Muscle of arm (tissue), 1 donor: ENCODE measurements at regions not wholly inside any gene's neighbourhood (a gene's known extent, or its start where the extent isn't known, plus 50 kb on each side); places are given as distances from the start of the nearest gene placed in this dataset.
A peak's percentile ranks its signal among the peaks of the same experiment; 100 is the strongest.
"Not testable (repeated sequence)": the region's sequence is repeated elsewhere in the genome, so short reads cannot be mapped to it uniquely, and the experiment has no call there.

Experiments used
- DNase-seq: peaks from one replicate; pipeline ENCODE4 v3.0.0-alpha.2; 2013

GRCh38 chr7:29649876-29650275, 86.2 kb downstream of the PRR15 start:
- no peak for DNase-seq

DNA sequence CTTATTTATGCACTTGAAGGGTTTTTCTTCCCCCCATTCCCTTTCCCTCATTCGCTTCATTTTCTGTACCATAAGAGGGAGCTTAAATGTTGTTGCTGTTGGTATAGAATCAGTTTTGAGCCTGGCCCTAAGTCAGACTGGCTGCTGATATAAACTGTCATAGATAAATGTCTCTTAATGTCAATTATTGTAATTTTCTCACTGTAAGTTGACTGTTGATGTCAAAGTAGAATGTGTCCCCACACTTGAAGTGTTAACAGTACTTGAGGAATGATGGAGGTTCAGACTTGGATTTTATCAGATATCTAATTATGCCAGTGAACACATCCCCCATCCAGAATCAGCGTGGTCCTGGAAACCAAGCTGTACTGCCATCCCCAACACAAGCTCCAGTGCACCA, 87.8 kb downstream of the PRR15 start:
- DNase-seq, result no peak

DNA sequence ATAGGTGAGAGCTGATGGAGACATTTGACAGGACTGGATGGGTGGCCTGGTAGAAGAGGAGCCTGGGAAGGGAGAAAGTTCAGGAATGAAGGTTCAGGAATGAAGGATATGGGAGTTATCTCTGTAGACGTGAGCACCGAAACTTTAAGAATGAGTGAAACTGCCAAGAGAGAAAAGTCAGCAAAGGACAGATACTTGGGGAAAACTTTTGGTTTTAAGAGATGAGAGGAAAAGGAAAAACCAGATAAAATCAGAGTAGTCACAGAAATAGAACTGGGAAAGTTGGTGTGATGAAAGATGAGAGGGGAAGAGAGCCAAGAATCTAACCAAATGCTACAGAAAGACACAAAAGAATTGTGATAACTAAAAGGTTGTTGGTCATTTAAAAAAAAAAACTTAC, 88.9 kb downstream of the PRR15 start:
- no peak for DNase-seq

GRCh38 chr7:29654340-29654739, 90.7 kb downstream of the PRR15 start:
- DNase-seq, result not testable (repeated sequence)

- DNase-seq, result no peak
Observed at GRCh38 chr7:29657288-29657687, 93.7 kb downstream of the PRR15 start.

DNA sequence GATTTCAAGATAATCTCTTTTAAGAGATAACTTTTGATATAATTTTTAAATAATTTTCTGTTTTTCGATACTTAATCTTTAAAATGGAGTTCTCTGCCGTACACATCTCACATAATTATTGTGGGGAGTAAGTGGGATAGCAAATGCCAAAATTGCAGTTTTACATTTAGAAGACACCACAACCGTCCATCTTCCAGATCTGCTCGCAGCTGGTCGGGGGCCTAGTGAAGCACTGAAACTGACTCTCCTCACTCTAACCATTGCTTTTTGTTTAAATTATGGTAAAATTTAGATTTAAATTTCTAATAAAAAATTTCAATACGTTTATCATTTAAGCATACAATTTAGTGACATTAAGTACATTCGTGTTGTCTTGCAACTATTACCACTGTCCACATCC, 94.2 kb downstream of the PRR15 start:
- no peak for DNase-seq

DNA sequence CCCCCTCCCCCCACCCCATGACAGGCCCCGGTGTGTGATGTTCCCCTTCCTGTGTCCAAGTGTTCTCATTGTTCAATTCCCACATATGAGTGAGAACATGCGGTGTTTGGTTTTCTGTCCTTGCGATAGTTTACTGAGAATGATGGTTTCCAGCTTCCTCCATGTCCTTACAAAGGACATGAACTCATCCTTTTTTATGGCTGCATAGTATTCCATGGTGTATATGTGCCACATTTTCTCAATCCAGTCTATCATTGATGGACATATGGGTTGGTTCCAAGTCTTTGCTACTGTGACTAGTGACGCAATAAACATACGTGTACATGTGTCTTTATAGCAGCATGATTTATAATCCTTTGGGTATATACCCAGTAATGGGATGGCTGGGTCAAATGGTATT, 95.6 kb downstream of the PRR15 start:
- DNase-seq, result not testable (repeated sequence)

GRCh38 chr7:29662899-29663298, 99.3 kb downstream of the PRR15 start:
- not testable (repeated sequence) for DNase-seq

- DNase-seq, result not testable (repeated sequence)
Observed at GRCh38 chr7:29664999-29665398, 101.4 kb downstream of the PRR15 start.

GRCh38 chr7:29667096-29667669, 103.5 kb downstream of the PRR15 start:
- DNase-seq, result not testable (repeated sequence)

- not testable (repeated sequence) for DNase-seq
Observed at GRCh38 chr7:29671286-29671685, 107.7 kb downstream of the PRR15 start.

DNA sequence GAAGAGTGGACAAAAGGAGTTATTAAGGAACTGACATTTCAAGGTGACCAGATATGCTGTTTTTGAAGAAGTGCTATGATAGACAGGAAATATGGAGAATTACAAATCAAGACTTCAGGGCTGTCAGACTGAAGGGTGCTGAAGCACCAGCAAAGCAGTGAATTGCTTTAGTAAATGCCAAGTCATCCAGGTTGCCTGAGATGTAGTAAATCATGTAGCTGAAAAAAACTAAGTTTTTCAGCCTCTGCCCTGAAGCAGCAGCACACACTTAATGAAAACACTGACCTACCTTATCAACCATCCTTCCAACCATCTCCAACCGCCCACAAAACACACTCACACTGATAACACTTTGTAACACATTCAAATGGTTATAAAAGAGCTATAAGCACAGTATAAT, 110.0 kb downstream of the PRR15 start:
- not testable (repeated sequence) for DNase-seq

DNA sequence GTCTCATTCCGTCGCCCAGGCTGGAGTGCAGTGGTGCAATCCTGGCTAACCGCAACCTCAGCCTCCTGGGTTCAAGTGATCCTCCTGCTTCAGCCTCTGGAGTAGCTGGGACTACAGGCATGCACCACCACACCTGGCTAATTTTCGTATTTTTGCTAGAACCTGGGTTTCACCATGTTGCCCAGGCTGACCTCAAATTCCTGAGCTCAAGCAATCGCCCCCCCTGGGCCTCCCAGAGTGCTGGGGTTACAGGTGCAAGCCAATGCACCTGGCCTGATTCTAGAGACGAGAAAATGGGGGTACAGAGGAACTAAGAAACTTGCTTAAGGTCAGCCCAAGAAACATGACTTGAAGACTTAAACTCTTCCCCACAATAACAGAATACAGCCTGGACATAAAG, 111.0 kb downstream of the PRR15 start:
- not testable (repeated sequence) for DNase-seq

DNA sequence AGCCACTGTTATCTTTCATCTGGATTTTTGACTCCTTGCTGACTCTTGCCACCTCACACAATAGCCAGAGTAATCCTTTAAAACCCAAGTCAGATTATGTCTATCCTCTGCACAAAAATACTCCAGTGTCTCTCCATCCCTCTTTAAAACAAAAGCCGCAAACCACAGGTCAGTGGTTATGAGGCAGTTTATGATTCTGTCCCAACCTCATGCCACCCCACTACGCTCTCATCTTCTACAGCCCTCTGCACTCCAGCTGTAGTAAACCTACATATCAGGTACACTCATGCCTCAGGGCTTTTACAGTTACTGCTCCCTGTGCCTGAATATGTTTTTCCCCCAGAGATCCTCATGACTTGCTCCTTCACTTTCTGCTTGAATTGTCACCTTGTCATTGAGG, 113.6 kb downstream of the PRR15 start:
- not testable (repeated sequence) for DNase-seq

GRCh38 chr7:29679963-29680362, 116.3 kb downstream of the PRR15 start:
- DNase-seq, result not testable (repeated sequence)

DNA sequence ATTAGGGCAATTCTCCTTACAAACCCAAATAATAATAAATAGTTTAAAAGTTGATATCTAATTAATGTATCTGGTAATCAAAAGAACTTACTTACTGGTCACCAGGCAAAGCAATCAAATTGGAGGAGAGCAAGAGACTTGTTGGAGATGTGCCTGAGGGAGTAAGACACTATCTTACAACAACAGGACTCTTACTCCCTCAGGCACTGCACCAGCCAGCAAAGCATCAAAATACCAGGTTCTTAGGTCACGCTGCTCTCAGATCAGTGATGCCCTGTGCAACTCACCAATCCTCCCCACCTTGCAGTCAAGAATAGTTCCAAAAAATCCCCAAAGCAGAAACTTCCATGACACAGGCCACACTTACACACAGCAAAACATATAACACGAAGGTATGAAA, 117.0 kb downstream of the PRR15 start:
- not testable (repeated sequence) for DNase-seq

DNA sequence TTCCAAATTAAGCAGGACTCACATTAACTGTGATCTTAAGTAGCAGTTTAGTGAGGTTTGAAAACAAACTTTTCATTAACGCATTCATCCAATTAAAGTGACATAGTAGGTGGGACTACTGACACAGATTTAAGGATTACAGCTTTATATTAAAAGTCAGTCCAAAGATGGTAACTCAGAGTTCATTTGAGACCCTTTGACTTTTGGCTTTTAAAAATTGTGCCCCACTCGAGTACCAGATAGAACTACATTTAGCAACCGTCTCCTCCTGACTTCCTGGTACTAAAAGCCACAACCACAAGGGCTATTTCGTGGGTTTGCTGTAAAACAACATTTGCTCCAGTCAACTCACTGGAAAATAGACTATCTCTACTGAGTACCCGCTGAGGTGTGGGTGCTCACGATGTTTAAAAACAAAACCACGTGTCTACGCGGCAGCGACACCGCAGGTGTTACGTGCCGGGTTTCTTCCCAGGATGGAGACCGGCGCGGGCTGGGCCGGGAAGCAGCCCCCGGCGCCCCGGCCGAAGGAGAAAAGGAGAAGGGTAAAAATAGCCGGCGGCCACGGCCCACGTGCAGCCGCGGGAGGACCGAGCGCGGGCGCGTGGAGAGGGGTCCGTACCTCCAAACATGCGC, 120.6 kb downstream of the PRR15 start:
- DNase-seq, result not testable (repeated sequence)

GRCh38 chr7:29684787-29685650, 121.3 kb upstream of the WIPF3 start:
- peak; percentile 75 for DNase-seq

DNA sequence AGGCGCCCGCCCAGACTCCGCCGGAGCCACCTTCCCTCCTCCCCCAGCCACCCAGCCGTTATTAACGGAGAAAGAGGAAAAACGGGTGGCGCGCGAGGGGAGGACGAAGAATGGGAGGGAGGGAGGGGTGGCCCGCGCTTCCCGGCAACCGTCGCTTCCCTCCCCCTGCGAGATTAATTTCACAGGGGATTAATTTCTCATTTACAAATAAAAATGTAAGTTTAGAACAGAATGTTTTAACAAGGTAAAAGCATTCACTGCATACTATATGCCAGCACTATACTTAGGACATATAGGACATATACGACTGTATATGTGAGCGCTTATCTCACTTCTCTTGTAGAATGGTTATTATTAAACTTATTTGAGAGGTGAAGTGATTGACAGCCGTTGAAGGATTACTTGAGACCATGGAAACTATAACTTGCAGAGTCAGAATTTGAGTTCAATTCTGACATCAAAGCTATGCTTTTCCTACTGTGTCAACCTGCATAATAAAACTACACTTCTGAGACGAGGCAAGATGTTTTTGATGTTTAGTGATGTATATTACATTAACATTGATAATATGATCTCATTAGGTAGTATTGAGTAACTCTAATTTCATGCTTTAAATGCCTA, 120.5 kb upstream of the WIPF3 start:
- not testable (repeated sequence) for DNase-seq

- not testable (repeated sequence) for DNase-seq
Observed at GRCh38 chr7:29690510-29690909, 115.8 kb upstream of the WIPF3 start.

- not testable (repeated sequence) for DNase-seq
Observed at GRCh38 chr7:29696402-29696801, 109.9 kb upstream of the WIPF3 start.

DNA sequence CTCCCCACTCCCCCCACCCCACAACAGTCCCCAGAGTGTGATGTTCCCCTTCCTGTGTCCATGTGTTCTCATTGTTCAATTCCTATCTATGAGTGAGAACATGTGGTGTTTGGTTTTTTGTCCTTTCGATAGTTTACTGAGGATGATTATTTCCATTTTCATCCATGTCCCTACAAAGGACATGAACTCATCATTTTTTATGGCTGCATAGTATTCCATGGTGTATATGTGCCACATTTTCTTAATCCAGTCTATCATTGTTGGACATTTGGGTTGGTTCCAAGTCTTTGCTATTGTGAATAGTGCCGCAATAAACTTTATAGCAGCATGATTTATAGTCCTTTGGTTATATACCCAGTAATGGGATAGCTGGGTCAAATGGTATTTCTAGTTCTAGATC, 106.6 kb upstream of the WIPF3 start:
- not testable (repeated sequence) for DNase-seq
